GM20431 (cell line): ENCODE measurements at regions not wholly inside any gene's neighbourhood (a gene's known extent, or its start where the extent isn't known, plus 50 kb on each side); places are given as distances from the start of the nearest gene placed in this dataset.
"Not testable (repeated sequence)": the region's sequence is repeated elsewhere in the genome, so short reads cannot be mapped to it uniquely, and the experiment has no call there.

Experiments used
- in situ Hi-C: fragments of 300-500 bp; cut with MseI, MboI; formaldehyde crosslinking; loops from one replicate; pipeline ENCODE4 v1.15.0; 2020; ENCODE audit warnings: low sequenced_read_pairs; ENCODE audit not compliant: unreplicated experiment

GRCh38 chr7:149638566-149639320, 134.6 kb downstream of the ZNF467 start:
- in situ Hi-C loops, result no loop called here

GRCh38 chr7:149637911-149638565, 135.3 kb downstream of the ZNF467 start:
- in situ Hi-C loops, result no loop called here

- in situ Hi-C loops, result no loop called here
Observed at GRCh38 chr7:149635561-149636329, 137.6 kb downstream of the ZNF467 start.

- in situ Hi-C loops, result no loop called here
Observed at GRCh38 chr7:149633976-149634945, 136.7 kb upstream of the ZNF746 start.

GRCh38 chr7:149628361-149629149, 130.9 kb upstream of the ZNF746 start:
- in situ Hi-C loops, result not testable (repeated sequence)

GRCh38 chr7:149627911-149628310, 130.3 kb upstream of the ZNF746 start:
- in situ Hi-C loops, result no loop called here

GRCh38 chr7:149626972-149627371, 129.4 kb upstream of the ZNF746 start:
- in situ Hi-C loops, result no loop called here

GRCh38 chr7:149625947-149626392, 128.4 kb upstream of the ZNF746 start:
- in situ Hi-C loops, result no loop called here

- in situ Hi-C loops, result no loop called here
Observed at GRCh38 chr7:149625340-149625946, 127.8 kb upstream of the ZNF746 start.

- in situ Hi-C loops, result no loop called here
Observed at GRCh38 chr7:149624419-149625339, 127.1 kb upstream of the ZNF746 start.

GRCh38 chr7:149624006-149624405, 126.4 kb upstream of the ZNF746 start:
- in situ Hi-C loops, result no loop called here

- in situ Hi-C loops, result not testable (repeated sequence)
Observed at GRCh38 chr7:149623262-149623997, 125.8 kb upstream of the ZNF746 start.

GRCh38 chr7:149622444-149623210, 125.0 kb upstream of the ZNF746 start:
- in situ Hi-C loops, result no loop called here

GRCh38 chr7:149621776-149622175, 124.2 kb upstream of the ZNF746 start:
- in situ Hi-C loops, result no loop called here

GRCh38 chr7:149620961-149621360, 123.4 kb upstream of the ZNF746 start:
- in situ Hi-C loops, result no loop called here

- in situ Hi-C loops, result no loop called here
Observed at GRCh38 chr7:149616898-149617297, 119.3 kb upstream of the ZNF746 start.
